Mucosa of gallbladder (tissue), 1 donor: ENCODE measurements at regions not wholly inside any gene's neighbourhood (a gene's known extent, or its start where the extent isn't known, plus 50 kb on each side); places are given as distances from the start of the nearest gene placed in this dataset.

Experiments used
- DNase-seq: peaks from one replicate; pipeline ENCODE4 v3.0.0-alpha.2; 2020; ENCODE audit warnings: low spot score
- donor health status: DM: no; HTN: no; CAD: no.

GRCh38 chr1:29471487-29472313 lies 235.4 kb downstream of the PTPRU start:
- no peak for DNase-seq

- no peak for DNase-seq
Measured at GRCh38 chr1:29470788-29471119, 234.4 kb downstream of the PTPRU start.

GRCh38 chr1:29470087-29470787 lies 233.9 kb downstream of the PTPRU start:
- no peak for DNase-seq

GRCh38 chr1:29469457-29469856 lies 233.1 kb downstream of the PTPRU start:
- no peak for DNase-seq

GRCh38 chr1:29467989-29468900 lies 231.9 kb downstream of the PTPRU start:
- DNase-seq, result no peak

GRCh38 chr1:29466258-29466657 lies 229.9 kb downstream of the PTPRU start:
- DNase-seq, result no peak

- DNase-seq, result no peak
Measured at GRCh38 chr1:29465755-29466154, 229.4 kb downstream of the PTPRU start.

GRCh38 chr1:29462096-29462495 lies 225.8 kb downstream of the PTPRU start:
- no peak for DNase-seq

GRCh38 chr1:29461115-29461739 lies 224.9 kb downstream of the PTPRU start:
- no peak for DNase-seq

- no peak for DNase-seq
Measured at GRCh38 chr1:29460694-29461093, 224.4 kb downstream of the PTPRU start.

- DNase-seq, result no peak
Measured at GRCh38 chr1:29460041-29460610, 223.8 kb downstream of the PTPRU start.

GRCh38 chr1:29459620-29459945 lies 223.3 kb downstream of the PTPRU start:
- DNase-seq, result no peak

- DNase-seq, result no peak
Measured at GRCh38 chr1:29458737-29459619, 222.7 kb downstream of the PTPRU start.

GRCh38 chr1:29457496-29458368 lies 221.4 kb downstream of the PTPRU start:
- DNase-seq, result no peak

- no peak for DNase-seq
Measured at GRCh38 chr1:29456685-29457435, 220.5 kb downstream of the PTPRU start.

- no peak for DNase-seq
Measured at GRCh38 chr1:29455781-29456180, 219.5 kb downstream of the PTPRU start.

- DNase-seq, result no peak
Measured at GRCh38 chr1:29454616-29455380, 218.5 kb downstream of the PTPRU start.
